PC-3 (cell line): ENCODE measurements at regions not wholly inside any gene's neighbourhood (a gene's known extent, or its start where the extent isn't known, plus 50 kb on each side); places are given as distances from the start of the nearest gene placed in this dataset.
"Not testable (repeated sequence)": the region's sequence is repeated elsewhere in the genome, so short reads cannot be mapped to it uniquely, and the experiment has no call there.

ENCODE experiments used
- CTCF ChIP-seq: fragments of 300-600 bp; sonication (generic); conservative IDR thresholded peaks from 2 replicates; pipeline ENCODE4 v1.5.1; 2017; ENCODE audit warnings: antibody characterized with exemption, low read depth, mild to moderate bottlenecking, low read length
- EZH2 ChIP-seq: fragments of 300-600 bp; sonication (generic); IDR thresholded peaks from one replicate; pipeline ENCODE4 v1.6.1; 2017; ENCODE audit warnings: antibody characterized with exemption, mild to moderate bottlenecking, low read length; ENCODE audit not compliant: unreplicated experiment
- EZH2phosphoT487 ChIP-seq: fragments of 300-600 bp; sonication (generic); IDR thresholded peaks from 2 replicates; pipeline ENCODE4 v1.6.1; 2018; ENCODE audit warnings: mild to moderate bottlenecking, antibody characterized with exemption, low read length, borderline replicate concordance

- not testable (repeated sequence) for TF ChIP-seq CTCF, EZH2, EZH2phosphoT487
Observed at GRCh38 chr13:24581578-24581977, 69.0 kb upstream of the PARP4 start.
